ENCODE measurements at regions not wholly inside any gene's neighbourhood (a gene's known extent, or its start where the extent isn't known, plus 50 kb on each side); places are given as distances from the start of the nearest gene placed in this dataset.

DNA sequence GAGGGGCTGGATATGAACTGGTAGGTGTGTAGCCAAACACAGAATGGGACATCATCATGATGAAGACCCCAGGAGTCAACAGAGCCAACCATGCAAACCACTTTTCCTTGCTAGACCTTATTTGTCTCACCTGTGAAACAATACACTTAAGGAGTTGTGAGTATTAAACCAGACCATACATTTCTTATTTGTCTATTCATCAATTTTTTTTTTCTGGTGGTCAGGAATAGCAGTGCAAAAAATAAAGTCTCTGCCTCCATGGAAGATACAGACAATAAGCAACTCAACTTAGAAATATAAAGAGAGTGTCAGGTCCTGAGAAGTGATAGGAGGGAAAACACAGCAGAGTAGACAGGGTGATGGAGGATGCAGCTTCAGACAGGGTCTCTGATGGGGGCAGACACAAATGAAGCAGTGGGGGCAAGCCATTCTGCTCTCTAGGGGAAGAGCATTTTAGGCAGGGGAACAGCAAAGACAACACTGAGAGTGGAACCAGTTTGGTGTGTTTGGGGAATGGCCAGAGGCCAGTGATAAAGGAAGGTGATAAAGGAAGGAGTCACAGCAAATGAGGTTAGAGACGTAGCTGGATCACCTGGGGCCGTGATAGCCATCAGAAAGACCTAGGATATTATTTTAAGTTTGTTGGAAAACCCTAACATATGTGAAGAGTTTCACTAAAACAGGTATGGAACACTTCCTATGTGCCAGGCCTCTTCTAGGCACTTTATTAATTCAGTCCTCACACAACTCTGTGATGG, 256.2 kb downstream of the MAN2A1 start:
- no peak overlapping the region for H3K23ac ChIP-seq (ENCODE audit: low read depth, low read length)
- H3K27ac ChIP-seq (ENCODE audit: insufficient read depth, low read length) = no peak overlapping the region
- in situ Hi-C loops (cut with MboI; ENCODE audit: low sequenced_read_pairs) = no loop called here
- H3K79me1 ChIP-seq (ENCODE audit: low read depth in 1 of 2, low read length in 2 of 2) = no peaks in the 10 kb centered on the region
- H3K14ac ChIP-seq (replicated peaks; ENCODE audit: low read depth, low read length) = no peak overlapping the region
- no peak overlapping the region for H3K18ac ChIP-seq (ENCODE audit: low read depth, low read length)
- ChIA-PET POLR2A (ENCODE audit: unreplicated experiment) (no interaction called here), CTCF (no interaction called here)
- no peak overlapping the region for H2AK9ac ChIP-seq (replicated peaks; ENCODE audit: low read depth, low read length, poor library complexity)
- H4K91ac ChIP-seq (ENCODE audit: insufficient read depth, low read depth, low read length) = no peak overlapping the region
- intact Hi-C loops (cut with micrococcal nuclease) = no loop called here
- no peak overlapping the region for H3K4me3 ChIP-seq (ENCODE audit: insufficient read depth, low read depth, low read length)
- no peaks in the 10 kb centered on the region for H3K4me1 ChIP-seq (ENCODE audit: control insufficient read depth, insufficient read depth, low read length)
- H4K8ac ChIP-seq (ENCODE audit: low read depth in 2 of 2, low read length in 2 of 2) = no peak overlapping the region
- H3K56ac ChIP-seq (ENCODE audit: extremely low read depth, insufficient read depth, low read length) = no peak overlapping the region
- no peak overlapping the region for H2BK120ac ChIP-seq (ENCODE audit: low read depth, low read length)
- no peak overlapping the region for H2BK5ac ChIP-seq (ENCODE audit: low read depth, low read length, poor library complexity, severe bottlenecking)
- H3K36me3 ChIP-seq (ENCODE audit: control insufficient read depth, insufficient read depth, low read length) = no peaks in the 10 kb centered on the region
- H3K9me1 ChIP-seq (ENCODE audit: insufficient read depth, low read length) = no peaks in the 10 kb centered on the region
- no peaks in the 10 kb centered on the region for H3K9me3 ChIP-seq (ENCODE audit: control insufficient read depth, insufficient read depth, low read length)
- no peak overlapping the region for H3K4me2 ChIP-seq (ENCODE audit: low read depth, low read length)
- TF ChIP-seq SMC3 (IDR thresholded peaks at IDR 0.05; ENCODE audit: low read depth, low read length) (no peak), RAD21 (IDR thresholded peaks at IDR 0.05; ENCODE audit: low read length) (no peak), MAFK (IDR thresholded peaks at IDR 0.05; ENCODE audit: low read depth, low read length) (0 out of 2 replicates have a peak, but pooled peaks have one; percentile 23), BHLHE40 (IDR thresholded peaks at IDR 0.05; ENCODE audit: low read depth, low read length) (no peak)
- TF ChIP-seq, protein P1, sequence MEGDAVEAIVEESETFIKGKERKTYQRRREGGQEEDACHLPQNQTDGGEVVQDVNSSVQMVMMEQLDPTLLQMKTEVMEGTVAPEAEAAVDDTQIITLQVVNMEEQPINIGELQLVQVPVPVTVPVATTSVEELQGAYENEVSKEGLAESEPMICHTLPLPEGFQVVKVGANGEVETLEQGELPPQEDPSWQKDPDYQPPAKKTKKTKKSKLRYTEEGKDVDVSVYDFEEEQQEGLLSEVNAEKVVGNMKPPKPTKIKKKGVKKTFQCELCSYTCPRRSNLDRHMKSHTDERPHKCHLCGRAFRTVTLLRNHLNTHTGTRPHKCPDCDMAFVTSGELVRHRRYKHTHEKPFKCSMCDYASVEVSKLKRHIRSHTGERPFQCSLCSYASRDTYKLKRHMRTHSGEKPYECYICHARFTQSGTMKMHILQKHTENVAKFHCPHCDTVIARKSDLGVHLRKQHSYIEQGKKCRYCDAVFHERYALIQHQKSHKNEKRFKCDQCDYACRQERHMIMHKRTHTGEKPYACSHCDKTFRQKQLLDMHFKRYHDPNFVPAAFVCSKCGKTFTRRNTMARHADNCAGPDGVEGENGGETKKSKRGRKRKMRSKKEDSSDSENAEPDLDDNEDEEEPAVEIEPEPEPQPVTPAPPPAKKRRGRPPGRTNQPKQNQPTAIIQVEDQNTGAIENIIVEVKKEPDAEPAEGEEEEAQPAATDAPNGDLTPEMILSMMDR (conservative IDR thresholded peaks at IDR 0.05; ENCODE audit: low read depth, low read length) = no peak
- no peak overlapping the region for H3K9ac ChIP-seq (ENCODE audit: low read depth, low read length)
- no peak overlapping the region for H2BK15ac ChIP-seq (ENCODE audit: low read depth, low read length)
- H4K5ac ChIP-seq (ENCODE audit: low read depth, low read length) = no peak overlapping the region
- DNase-seq = no peak
- no peak for ATAC-seq (ENCODE audit: low read depth)
- dilution Hi-C loops (cut with HindIII; ENCODE audit: low sequenced_read_pairs, unreplicated experiment) = no loop called here
- no CpG with 5 or more reads among the region's 2 CpGs for WGBS, 2 experiments (ENCODE audit: extremely low coverage in 2 of 2, insufficient read length in 1 of 2)
- BruUV-seq (replicated peaks) = no TSS peak
- peaks cover 2% of the 10 kb centered on the region for H3K27me3 ChIP-seq (ENCODE audit: control insufficient read depth, insufficient read depth, low read length)
- no peak overlapping the region for H2BK20ac ChIP-seq (ENCODE audit: low read depth, low read length)
- H2AK5ac ChIP-seq (ENCODE audit: low read depth, low read length) = no peak overlapping the region
- no peak overlapping the region for H3K4ac ChIP-seq (ENCODE audit: low read depth, low read length)
- no peak overlapping the region for H2AFZ ChIP-seq (replicated peaks; ENCODE audit: low read length, poor library complexity)
- no peaks in the 10 kb centered on the region for H4K20me1 ChIP-seq (ENCODE audit: insufficient read depth, low read length)

Data from IMR-90 (cell line).